Hematopoietic multipotent progenitor cell treated with erythropoietin and hydrocortisone succinate and interleukin-3 and kit ligand, for 6 days (in vitro differentiated cells): ENCODE measurements at regions not wholly inside any gene's neighbourhood (a gene's known extent, or its start where the extent isn't known, plus 50 kb on each side); places are given as distances from the start of the nearest gene placed in this dataset.

ENCODE experiments used
- DNase-seq: peaks from one replicate; pipeline ENCODE4 v3.0.0-alpha.2; 2015

DNA sequence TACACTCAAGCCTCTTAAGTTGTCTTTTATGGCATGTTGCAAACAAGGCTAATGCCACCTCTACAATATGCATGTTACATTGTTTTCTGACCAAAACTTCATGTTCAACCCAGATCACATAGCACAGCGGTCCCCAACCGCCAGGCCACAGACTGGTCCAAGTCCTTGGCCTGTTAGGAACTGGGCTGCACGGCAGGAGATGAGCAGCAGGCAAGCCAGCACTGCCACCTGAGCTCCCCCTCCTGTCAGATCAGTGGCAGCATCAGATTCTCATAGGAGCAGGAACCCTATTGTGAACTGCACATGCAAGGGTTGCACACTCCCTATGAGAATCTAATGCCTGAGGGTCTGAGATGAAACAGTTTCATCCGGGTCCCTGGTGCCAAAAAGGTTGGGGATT is 324.8 kb upstream of the CHAC2 start:
- DNase-seq, result no peak

DNA sequence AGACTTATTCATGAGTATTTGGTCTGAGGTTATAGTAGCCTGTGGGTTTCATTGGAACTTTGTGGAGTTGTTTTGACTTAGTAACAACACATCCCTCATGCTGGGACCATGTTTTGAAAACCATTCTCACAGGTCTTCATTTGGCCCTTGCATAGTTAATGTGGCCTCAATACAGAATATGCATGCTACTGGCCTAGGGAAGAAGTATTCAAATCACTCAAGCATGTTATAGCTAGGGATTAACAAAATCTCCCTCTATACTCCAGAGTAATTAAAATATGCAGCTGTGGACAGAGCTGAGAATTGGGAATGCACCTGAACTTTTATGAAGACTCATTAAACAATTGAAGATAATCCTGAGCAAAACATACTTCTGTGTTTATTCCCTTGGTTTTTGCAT is 325.5 kb upstream of the CHAC2 start:
- DNase-seq, result no peak

GRCh38 chr2:53438692-53439091 is 328.9 kb upstream of the CHAC2 start:
- no peak for DNase-seq

- DNase-seq, result no peak
These were observed 329.5 kb upstream of the CHAC2 start for GRCh38 chr2:53438100-53438499.

DNA sequence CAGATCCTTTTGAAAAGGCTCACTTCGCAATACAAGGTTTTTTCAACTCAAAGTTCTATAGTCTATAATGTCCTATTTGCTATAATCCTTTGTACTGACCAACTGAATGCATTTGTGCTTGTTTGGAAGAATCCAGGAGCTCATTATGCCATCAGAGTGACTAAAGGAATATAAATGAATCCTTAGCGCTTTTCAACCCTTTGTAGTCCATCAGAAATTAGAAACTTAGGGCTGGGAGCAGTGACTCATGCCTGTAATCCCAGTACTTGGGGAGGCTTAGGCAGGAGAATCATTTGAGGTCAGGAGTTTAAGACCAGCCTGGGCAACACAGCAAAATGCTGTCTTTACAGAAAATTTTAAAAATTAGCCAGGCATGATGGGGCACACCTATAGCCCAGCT is 330.2 kb upstream of the CHAC2 start:
- DNase-seq, result no peak

DNA sequence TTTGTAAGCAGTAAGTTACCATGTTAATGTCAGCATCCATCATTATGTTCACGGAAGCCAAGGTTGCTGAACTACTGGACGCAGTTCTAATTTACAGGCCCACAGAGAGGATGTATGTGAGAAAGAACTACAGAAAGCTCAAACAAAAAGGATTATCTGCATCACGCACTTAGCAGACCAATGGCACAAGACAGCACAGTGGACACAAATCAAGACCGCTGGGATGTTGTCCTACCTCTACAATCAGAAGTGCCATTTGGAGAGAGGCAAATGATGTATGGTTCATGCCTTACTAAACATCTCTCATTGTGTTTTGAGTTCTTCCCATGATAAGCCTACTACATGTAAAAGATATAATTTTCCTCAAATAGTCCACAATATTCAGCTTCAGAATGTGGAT is 330.7 kb upstream of the CHAC2 start:
- no peak for DNase-seq

GRCh38 chr2:53435610-53436009 is 332.0 kb upstream of the CHAC2 start:
- no peak for DNase-seq

- no peak for DNase-seq
These were observed 333.1 kb upstream of the CHAC2 start for GRCh38 chr2:53434466-53434865.

DNA sequence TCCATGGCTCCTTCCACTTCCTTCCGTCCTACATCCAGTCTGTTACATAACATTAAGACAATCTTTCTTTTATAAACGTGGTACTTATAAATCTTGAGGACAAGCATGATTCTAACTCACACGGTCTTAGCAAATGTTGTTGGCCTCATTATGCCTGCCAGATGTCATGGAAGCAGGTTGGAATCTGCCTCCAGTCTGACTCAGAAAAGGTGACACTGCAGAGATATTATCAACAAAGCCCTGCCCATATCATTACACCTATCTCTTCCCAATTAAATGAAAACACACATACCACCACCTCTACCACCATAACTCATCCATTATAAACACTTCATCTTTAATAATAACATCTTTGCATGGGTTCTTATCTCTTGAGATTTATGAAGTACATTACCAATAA is 334.7 kb upstream of the CHAC2 start:
- DNase-seq, result no peak

DNA sequence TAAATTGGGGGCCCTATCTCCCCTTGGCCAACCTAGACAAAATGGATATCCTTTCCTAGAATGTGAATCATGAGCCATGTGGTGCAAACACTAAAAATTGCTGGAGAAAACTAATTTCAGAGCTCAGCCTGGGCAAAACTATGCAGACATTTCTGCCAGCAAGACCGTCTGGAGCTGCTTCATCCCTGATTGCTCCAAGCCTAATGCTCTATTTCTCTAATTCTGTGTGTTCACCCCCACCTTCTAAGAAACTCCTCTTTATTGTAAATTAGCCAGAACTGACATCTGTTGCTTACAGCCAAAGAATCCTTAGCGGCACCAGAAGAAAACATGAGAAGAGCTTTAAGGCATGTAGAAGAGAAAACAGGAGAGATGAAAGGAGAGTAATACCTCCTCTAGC is 337.7 kb upstream of the CHAC2 start:
- no peak for DNase-seq

DNA sequence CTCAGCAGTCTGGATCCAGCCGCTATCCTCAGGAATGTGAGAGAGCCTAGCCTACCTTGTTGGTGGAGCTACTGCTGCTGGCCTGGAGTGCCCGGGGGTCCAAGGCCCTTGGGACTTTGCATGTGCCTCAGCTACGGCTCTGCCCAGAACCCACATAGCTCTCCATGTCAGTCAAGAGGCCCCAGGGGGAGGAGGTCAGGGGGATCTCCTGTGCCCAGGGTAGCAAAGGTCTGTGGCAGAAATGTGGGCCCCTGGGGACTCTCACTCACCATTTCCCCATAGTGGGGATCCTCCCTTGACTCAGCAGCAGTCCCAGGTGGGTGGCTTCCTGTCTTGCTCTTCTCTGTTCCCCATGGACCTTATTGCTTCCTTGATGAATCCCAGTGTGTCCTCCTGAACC is 342.7 kb upstream of the CHAC2 start:
- DNase-seq, result no peak

DNA sequence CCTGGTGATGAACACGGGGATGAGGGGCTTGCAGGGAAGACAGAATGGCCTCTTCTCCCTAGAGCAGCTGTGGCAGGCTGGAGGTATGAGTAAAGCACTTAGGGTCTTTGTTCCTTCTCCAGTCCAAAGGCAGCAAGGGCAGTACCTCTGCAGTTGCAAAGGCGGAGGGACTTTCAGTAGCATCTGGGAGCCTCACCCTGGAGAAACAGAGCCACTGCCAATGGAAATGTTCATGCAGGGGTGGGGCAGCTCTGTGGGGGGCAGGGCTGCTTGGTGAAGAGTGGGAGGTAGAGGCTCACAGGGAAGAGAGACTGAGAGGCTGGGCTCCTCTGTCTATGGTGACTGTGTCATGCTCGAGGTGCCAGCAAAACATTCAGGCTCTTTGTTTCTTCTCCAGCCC is 344.1 kb upstream of the CHAC2 start:
- no peak for DNase-seq

- peak; percentile 58 for DNase-seq
These were observed 344.6 kb upstream of the CHAC2 start for GRCh38 chr2:53422979-53423378.

- DNase-seq, result no peak
These were observed 350.2 kb upstream of the CHAC2 start for GRCh38 chr2:53417385-53417784.

DNA sequence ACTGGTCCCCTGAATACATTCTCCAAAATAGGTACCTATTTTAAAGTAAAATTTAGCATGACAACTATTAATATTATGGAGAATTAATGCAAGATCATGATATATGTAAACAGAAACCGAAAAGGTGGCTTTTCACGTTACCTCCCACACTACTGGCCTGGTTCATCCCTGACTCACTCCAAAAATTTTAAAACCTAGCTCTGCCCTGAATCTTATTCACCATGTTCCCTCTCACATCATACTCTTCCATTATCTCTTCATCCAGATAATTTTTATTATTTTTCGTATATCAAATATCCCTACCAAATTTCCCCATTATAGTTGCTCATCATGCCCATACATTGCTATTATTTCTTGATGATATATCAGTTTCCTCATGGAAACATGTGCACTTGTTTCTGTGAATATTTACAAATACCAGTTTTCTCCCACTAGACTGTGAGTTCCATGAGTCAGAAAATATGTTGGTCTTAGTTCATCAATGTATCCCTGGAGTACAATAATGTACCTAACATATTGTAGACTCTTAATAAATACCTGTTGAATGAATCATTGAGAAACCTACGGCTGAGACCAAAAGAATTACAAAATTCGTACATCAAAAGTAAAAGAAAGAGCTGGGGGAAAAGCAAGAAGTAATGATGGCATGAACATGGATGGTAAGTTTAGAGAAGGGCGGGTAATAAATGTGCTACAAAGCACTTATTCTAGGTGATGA is 360.1 kb upstream of the CHAC2 start:
- DNase-seq, result no peak

DNA sequence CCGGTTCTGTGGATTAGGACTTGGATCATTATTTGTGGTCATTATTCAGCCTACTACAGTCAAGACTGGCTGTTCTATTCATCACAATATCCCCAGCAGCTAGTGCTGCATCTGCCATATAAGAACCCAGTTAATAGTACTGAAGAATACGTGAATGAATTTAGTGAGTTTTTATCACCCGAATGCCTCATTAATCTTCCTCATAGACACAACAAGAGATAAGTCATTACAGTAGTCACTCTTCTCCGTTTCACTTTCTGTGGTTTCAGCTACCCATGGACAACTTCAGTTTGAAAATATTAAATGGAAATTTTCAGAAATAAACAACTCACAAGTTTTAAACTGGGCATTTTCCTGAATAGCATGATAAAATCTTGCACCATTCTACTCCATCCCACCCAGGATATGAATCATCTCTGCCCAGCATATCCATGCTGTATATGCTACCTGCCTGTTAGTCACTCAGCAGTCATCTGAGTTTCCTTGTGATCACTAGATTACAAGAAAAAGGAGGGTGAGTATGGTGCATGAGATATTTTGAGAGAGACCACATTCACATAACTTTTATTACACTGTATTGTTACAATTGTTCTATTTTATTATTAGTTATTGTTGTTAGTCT is 363.7 kb upstream of the CHAC2 start:
- DNase-seq, result no peak

DNA sequence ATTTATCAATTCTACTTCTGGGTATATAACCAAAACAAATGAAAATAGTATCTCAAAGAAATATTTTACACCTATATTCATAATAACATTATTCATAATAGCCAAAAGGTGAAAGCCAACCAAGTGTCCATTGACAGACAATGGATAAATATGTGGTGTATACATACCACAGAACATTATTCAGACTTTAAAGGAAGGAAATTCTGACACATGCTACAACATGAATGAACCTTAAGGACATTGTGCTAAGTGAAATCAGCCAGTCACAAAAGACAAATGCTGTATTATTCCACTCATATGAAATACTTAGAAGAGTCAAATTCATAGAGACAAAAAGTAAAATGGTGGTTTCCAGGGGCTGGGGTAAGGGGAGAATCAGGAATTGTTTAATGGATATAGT is 370.5 kb upstream of the CHAC2 start:
- no peak for DNase-seq

- DNase-seq, result no peak
These were observed 386.3 kb upstream of the CHAC2 start for GRCh38 chr2:53381271-53381670.

- DNase-seq, result no peak
These were observed 388.1 kb upstream of the CHAC2 start for GRCh38 chr2:53379547-53379946.

DNA sequence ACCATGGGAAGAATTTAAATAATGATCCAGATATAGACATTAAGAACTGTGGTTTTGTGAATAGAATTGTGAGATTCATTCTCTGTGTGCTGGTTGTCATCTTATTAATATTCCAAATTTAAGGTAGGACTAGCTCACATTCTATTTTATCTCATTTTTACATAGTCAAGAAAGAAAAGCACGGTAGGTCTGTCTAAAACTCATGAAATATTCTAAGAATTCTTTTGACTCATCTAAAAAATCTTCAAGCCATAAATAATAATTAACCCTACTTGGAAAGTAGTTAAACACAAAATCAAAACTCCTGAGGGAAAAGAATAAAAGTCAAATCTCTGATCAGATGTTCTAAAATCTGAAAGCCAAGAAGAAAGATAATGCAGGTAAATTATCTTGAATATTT is 388.8 kb upstream of the CHAC2 start:
- DNase-seq, result no peak

GRCh38 chr2:53373126-53373525 is 394.5 kb upstream of the CHAC2 start:
- DNase-seq, result no peak

DNA sequence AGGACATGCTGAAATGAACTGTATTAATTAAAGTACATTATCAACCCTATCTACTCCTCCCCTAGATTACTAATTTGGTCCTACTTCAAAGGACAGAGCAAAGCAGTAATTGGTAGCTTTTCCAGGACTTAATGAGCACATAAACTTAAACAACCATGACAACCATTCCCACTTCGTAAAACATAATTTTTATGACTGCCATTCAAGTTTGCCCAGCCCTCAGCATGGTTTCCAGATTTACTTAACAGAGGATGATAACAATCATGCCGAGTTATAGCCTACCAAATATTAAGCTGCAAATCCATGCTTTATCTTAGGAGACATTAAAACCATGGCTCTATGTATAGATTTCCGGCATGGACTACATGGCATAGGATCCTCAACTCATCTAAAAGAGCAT is 401.1 kb upstream of the CHAC2 start:
- no peak for DNase-seq

- DNase-seq, result no peak
These were observed 404.7 kb upstream of the CHAC2 start for GRCh38 chr2:53362934-53363333.

- no peak for DNase-seq
These were observed 411.2 kb upstream of the CHAC2 start for GRCh38 chr2:53356291-53356905.
